ENCODE measurements at regions not wholly inside any gene's neighbourhood (a gene's known extent, or its start where the extent isn't known, plus 50 kb on each side); places are given as distances from the start of the nearest gene placed in this dataset.

- in situ Hi-C loops (cut with MboI): no loop called here
- intact Hi-C loops (cut with micrococcal nuclease): no loop called here
- CTCF ChIA-PET (ENCODE audit: low intra/inter-chr PET ratio): no interaction called here
- H3K9me1 ChIP-seq (ENCODE audit: control insufficient read depth, insufficient read depth, low read length): peaks cover 5% of the 10 kb centered on the region
- no peak for ATAC-seq
- 3% methylated on average over 8 of the region's 8 CpGs for WGBS (ENCODE audit: insufficient coverage, low coverage, missing lambda C conversion rate)
- no peak overlapping the region for H2AFZ ChIP-seq (ENCODE audit: low read depth, low read length)
- POLR2A ChIA-PET: no interaction called here
- TF ChIP-seq E2F6 (IDR thresholded peaks at IDR 0.05; ENCODE audit: borderline replicate concordance in 1 of 2, extremely low read depth in 1 of 2, insufficient read depth in 1 of 2, insufficient read length in 1 of 2, low read depth in 1 of 2, low read length in 1 of 2, poor library complexity in 1 of 2, severe bottlenecking in 1 of 2): peak in 1 of 2 experiments; percentile 15
- no peak for TF ChIP-seq KAT2B (IDR thresholded peaks at IDR 0.05; ENCODE audit: low read depth, low read length)
- no peak for TF ChIP-seq AFF4 (CRISPR knock-in tag; IDR thresholded peaks at IDR 0.05)
- TF ChIP-seq DMBX1 (CRISPR knock-in tag; IDR thresholded peaks at IDR 0.05; ENCODE audit: borderline replicate concordance): no peak
- no peak for TF ChIP-seq SAFB2 (IDR thresholded peaks at IDR 0.05; ENCODE audit: borderline replicate concordance, low read depth, low read length, severe bottlenecking)
- H3K36me3 ChIP-seq (ENCODE audit: control insufficient read depth, insufficient read depth, low read length): no peaks in the 10 kb centered on the region
- H4K20me1 ChIP-seq (replicated peaks; ENCODE audit: control insufficient read depth, insufficient read depth, low read length): no peaks in the 10 kb centered on the region; the same call in 1 of the 2 replicates
- H3K4me2 ChIP-seq (ENCODE audit: insufficient read depth, low read length): no peak overlapping the region
- BruUV-seq (replicated peaks): no TSS peak
- H3K9ac ChIP-seq (ENCODE audit: insufficient read depth in 1 of 2, low read depth in 2 of 2, low read length in 2 of 2): no peak overlapping the region
- DNase-seq (ENCODE audit: extremely low read depth in 1 of 4, low spot score in 3 of 4): no peak
- H3K27me3 ChIP-seq (ENCODE audit: control insufficient read depth in 2 of 2, insufficient read depth in 2 of 2, low read length in 2 of 2): peaks cover 12 to 44% of the 10 kb centered on the region in 2 experiments; a peak in 4 of 5 replicates
- no peak for FAIRE-seq
- no peak overlapping the region for H3K4me3 ChIP-seq
- no peaks in the 10 kb centered on the region for H3K9me3 ChIP-seq (replicated peaks; ENCODE audit: control insufficient read depth, insufficient read depth, low read depth, low read length)
- no peak overlapping the region for H3K27ac ChIP-seq (ENCODE audit: extremely low read depth, low read depth, low read length)
- H3K4me1 ChIP-seq (replicated peaks in 1 of 2; ENCODE audit: control insufficient read depth in 2 of 2, insufficient read depth in 2 of 2, low read length in 2 of 2): peaks cover 0 to 13% of the 10 kb centered on the region in 2 experiments; a peak in 1 of 5 replicates
- no peaks in the 10 kb centered on the region for H3K79me2 ChIP-seq (ENCODE audit: control insufficient read depth, insufficient read depth, low read length)
Measured at GRCh38 chr19:16022251-16022650, 54.0 kb upstream of the TPM4 start.
